SK-N-SH treated with all-trans-retinoic acid at 6 μM for 48 hours (cell line): ENCODE measurements at regions not wholly inside any gene's neighbourhood (a gene's known extent, or its start where the extent isn't known, plus 50 kb on each side); places are given as distances from the start of the nearest gene placed in this dataset.

Source experiments
- BACH2 ChIP-seq: fragments of 250-450 bp; sonication (Bioruptor Pico); IDR thresholded peaks from 2 replicates; pipeline ENCODE4 v1.9.0; 2021; ENCODE audit warnings: mild to moderate bottlenecking, borderline replicate concordance
- CREB5 ChIP-seq: fragments of 250-450 bp; sonication (Bioruptor Pico); IDR thresholded peaks from 2 replicates; pipeline ENCODE4 v1.5.1; 2020; ENCODE audit warnings: low read depth, mild to moderate bottlenecking, moderate library complexity
- CSDC2 ChIP-seq: fragments of 250-450 bp; sonication (Bioruptor Pico); IDR thresholded peaks from 2 replicates; pipeline ENCODE4 v1.5.0; 2020; ENCODE audit warnings: mild to moderate bottlenecking, moderate library complexity
- ISL1 ChIP-seq: fragments of 250-450 bp; sonication (Bioruptor Pico); IDR thresholded peaks from 2 replicates; pipeline ENCODE4 v2.1.2; 2022; ENCODE audit warnings: mild to moderate bottlenecking, moderate library complexity
- OSR1 ChIP-seq: fragments of 250-450 bp; sonication (Bioruptor Pico); IDR thresholded peaks from 2 replicates; pipeline ENCODE4 v1.8.0; 2022; ENCODE audit warnings: moderate library complexity, mild to moderate bottlenecking, inconsistent platforms
- PPARA ChIP-seq: fragments of 250-450 bp; sonication (Bioruptor Pico); IDR thresholded peaks from 2 replicates; pipeline ENCODE4 v1.5.0; 2020; ENCODE audit warnings: mild to moderate bottlenecking, borderline replicate concordance
- SNAI2 ChIP-seq: fragments of 250-450 bp; sonication (Bioruptor Pico); IDR thresholded peaks from 2 replicates; pipeline ENCODE4 v1.5.0; 2020; ENCODE audit warnings: mild to moderate bottlenecking, moderate library complexity
- TCF4 ChIP-seq: fragments of 250-450 bp; sonication (Bioruptor Pico); IDR thresholded peaks from 2 replicates; pipeline ENCODE4 v1.8.0; 2021; ENCODE audit warnings: mild to moderate bottlenecking, moderate library complexity, borderline replicate concordance
- ZC3H10 ChIP-seq: fragments of 250-450 bp; sonication (Bioruptor Pico); IDR thresholded peaks from 2 replicates; pipeline ENCODE4 v1.5.1; 2021; ENCODE audit warnings: mild to moderate bottlenecking, moderate library complexity
- ZFP3 ChIP-seq: fragments of 250-450 bp; sonication (Bioruptor Pico); IDR thresholded peaks from 2 replicates; pipeline ENCODE4 v1.5.0; 2020; ENCODE audit warnings: mild to moderate bottlenecking, moderate library complexity
- ZFP30 ChIP-seq: fragments of 450-650 bp; formaldehyde crosslinking; IDR thresholded peaks from 2 replicates; pipeline ENCODE4 v1.5.0; 2022; ENCODE audit warnings: mild to moderate bottlenecking, moderate library complexity
- TF ChIP-seq, protein P1 (sequence below): fragments of 250-450 bp; sonication (Bioruptor Pico); IDR thresholded peaks from 2 replicates; pipeline ENCODE4 v1.8.0; 2020; ENCODE audit warnings: mild to moderate bottlenecking, moderate library complexity, borderline replicate concordance
- TF ChIP-seq, protein P2 (sequence below): fragments of 250-450 bp; sonication (Bioruptor Pico); IDR thresholded peaks from 2 replicates; pipeline ENCODE4 v1.5.1; 2021; ENCODE audit warnings: mild to moderate bottlenecking, moderate library complexity
- TF ChIP-seq, protein P3 (sequence below): fragments of 250-450 bp; sonication (Bioruptor Pico); IDR thresholded peaks from 2 replicates; pipeline ENCODE4 v1.5.0; 2020; ENCODE audit warnings: mild to moderate bottlenecking, moderate library complexity

- TF ChIP-seq CREB5 (CRISPR knock-in tag), result no peak
- TF ChIP-seq OSR1, result no peak
- TF ChIP-seq TCF4, result no peak
- no peak for TF ChIP-seq ZFP30
- no peak for TF ChIP-seq SNAI2 (CRISPR knock-in tag)
- no peak for TF ChIP-seq PPARA
- no peak for TF ChIP-seq ZFP3 (CRISPR knock-in tag)
- TF ChIP-seq, protein P1, sequence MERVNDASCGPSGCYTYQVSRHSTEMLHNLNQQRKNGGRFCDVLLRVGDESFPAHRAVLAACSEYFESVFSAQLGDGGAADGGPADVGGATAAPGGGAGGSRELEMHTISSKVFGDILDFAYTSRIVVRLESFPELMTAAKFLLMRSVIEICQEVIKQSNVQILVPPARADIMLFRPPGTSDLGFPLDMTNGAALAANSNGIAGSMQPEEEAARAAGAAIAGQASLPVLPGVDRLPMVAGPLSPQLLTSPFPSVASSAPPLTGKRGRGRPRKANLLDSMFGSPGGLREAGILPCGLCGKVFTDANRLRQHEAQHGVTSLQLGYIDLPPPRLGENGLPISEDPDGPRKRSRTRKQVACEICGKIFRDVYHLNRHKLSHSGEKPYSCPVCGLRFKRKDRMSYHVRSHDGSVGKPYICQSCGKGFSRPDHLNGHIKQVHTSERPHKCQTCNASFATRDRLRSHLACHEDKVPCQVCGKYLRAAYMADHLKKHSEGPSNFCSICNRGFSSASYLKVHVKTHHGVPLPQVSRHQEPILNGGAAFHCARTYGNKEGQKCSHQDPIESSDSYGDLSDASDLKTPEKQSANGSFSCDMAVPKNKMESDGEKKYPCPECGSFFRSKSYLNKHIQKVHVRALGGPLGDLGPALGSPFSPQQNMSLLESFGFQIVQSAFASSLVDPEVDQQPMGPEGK (CRISPR knock-in tag), result no peak
- TF ChIP-seq ZC3H10 (CRISPR knock-in tag), result no peak
- no peak for TF ChIP-seq CSDC2 (CRISPR knock-in tag)
- TF ChIP-seq, protein P2, sequence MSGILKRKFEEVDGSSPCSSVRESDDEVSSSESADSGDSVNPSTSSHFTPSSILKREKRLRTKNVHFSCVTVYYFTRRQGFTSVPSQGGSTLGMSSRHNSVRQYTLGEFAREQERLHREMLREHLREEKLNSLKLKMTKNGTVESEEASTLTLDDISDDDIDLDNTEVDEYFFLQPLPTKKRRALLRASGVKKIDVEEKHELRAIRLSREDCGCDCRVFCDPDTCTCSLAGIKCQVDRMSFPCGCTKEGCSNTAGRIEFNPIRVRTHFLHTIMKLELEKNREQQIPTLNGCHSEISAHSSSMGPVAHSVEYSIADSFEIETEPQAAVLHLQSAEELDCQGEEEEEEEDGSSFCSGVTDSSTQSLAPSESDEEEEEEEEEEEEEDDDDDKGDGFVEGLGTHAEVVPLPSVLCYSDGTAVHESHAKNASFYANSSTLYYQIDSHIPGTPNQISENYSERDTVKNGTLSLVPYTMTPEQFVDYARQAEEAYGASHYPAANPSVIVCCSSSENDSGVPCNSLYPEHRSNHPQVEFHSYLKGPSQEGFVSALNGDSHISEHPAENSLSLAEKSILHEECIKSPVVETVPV (CRISPR knock-in tag), result no peak
- TF ChIP-seq ISL1 (CRISPR knock-in tag), result no peak
- TF ChIP-seq, protein P3, sequence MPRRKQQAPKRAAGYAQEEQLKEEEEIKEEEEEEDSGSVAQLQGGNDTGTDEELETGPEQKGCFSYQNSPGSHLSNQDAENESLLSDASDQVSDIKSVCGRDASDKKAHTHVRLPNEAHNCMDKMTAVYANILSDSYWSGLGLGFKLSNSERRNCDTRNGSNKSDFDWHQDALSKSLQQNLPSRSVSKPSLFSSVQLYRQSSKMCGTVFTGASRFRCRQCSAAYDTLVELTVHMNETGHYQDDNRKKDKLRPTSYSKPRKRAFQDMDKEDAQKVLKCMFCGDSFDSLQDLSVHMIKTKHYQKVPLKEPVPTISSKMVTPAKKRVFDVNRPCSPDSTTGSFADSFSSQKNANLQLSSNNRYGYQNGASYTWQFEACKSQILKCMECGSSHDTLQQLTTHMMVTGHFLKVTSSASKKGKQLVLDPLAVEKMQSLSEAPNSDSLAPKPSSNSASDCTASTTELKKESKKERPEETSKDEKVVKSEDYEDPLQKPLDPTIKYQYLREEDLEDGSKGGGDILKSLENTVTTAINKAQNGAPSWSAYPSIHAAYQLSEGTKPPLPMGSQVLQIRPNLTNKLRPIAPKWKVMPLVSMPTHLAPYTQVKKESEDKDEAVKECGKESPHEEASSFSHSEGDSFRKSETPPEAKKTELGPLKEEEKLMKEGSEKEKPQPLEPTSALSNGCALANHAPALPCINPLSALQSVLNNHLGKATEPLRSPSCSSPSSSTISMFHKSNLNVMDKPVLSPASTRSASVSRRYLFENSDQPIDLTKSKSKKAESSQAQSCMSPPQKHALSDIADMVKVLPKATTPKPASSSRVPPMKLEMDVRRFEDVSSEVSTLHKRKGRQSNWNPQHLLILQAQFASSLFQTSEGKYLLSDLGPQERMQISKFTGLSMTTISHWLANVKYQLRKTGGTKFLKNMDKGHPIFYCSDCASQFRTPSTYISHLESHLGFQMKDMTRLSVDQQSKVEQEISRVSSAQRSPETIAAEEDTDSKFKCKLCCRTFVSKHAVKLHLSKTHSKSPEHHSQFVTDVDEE (CRISPR knock-in tag), result no peak
- no peak for TF ChIP-seq BACH2
Observed at GRCh38 chr7:85947767-85948166, 695.9 kb upstream of the GRM3 start.
